Fibroblast of peridontal ligament (primary cell): ENCODE measurements at regions not wholly inside any gene's neighbourhood (a gene's known extent, or its start where the extent isn't known, plus 50 kb on each side); places are given as distances from the start of the nearest gene placed in this dataset.

Experiments used
- DNase-seq: peaks from one replicate; pipeline ENCODE4 v3.0.0-alpha.2; 2010; ENCODE audit errors: extremely low read depth

DNA sequence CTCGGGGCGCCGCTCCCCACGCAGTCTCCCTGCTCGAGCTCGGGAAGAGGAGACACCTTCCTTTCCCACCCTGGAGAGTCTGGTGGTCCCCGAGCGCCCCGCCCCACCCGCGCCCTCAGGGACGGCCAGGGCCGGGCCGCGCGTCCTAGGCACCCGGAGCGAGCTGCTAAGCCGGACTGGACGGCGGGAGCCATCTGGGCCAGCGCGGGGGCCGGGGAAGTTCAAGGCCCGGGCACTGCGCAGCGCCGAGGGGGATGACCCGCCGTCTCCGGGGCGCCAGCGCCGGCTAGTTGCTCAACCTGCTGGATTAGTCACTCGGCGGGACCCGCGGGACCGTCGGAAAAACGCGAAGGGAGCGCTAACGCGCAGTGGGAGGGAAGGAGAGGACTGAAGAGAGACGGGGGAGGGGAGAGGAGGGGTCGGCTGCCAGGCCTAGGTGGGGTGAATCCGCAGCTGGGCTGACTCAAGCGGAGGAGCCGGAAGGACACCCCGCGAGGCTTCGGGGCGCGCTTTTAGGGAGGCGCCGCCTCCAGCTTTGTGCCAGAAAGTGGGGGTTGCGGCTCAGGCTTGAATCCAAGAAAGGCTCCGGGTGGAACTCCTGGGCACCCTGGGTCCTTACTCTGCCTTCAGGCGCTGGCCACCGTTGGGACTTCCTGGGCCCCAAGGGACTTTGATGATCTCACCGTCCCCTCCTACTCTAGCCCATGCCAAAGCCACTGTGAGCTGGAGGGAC is 75.7 kb upstream of the FOXP4 start:
- no peak for DNase-seq

DNA sequence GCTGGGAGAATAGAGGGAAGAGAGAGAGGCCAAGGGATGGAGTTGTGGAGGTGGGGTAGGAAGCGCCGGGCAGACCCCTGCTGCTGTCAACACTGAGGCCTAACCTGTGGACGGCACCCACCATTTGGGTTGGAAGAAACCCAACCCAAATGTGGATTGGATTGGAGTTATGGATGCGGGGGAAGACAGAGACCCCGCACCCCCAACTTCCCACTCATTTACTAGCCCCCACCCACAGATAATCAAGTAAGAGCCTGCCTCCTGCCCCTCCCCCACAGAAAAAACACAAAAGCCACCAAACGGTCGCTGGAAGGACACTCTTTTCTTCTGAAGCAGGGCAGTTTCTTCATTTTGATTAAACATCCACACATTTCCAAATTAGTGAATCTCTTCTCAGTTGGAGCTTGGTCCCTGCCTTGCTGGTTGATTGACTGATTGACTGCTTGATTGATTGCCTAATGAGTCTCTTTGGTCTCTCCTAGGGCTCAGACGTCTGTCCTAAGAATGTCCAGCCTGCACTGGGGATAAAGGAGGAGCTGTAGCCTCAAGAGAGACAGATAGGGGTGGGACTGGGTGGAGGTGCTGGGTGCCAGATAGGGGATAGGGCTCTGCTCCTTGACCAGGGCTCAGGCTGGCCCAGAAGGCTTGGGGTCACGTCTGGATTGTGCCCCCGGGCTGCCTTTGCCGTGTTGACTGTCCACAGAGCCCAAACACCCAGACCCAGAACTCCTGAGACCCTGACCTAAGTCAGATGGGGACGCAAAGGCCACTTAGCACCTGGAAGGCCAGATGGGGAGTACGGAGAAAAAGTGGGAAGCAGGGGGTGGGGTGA is 74.9 kb upstream of the FOXP4 start:
- no peak for DNase-seq

DNA sequence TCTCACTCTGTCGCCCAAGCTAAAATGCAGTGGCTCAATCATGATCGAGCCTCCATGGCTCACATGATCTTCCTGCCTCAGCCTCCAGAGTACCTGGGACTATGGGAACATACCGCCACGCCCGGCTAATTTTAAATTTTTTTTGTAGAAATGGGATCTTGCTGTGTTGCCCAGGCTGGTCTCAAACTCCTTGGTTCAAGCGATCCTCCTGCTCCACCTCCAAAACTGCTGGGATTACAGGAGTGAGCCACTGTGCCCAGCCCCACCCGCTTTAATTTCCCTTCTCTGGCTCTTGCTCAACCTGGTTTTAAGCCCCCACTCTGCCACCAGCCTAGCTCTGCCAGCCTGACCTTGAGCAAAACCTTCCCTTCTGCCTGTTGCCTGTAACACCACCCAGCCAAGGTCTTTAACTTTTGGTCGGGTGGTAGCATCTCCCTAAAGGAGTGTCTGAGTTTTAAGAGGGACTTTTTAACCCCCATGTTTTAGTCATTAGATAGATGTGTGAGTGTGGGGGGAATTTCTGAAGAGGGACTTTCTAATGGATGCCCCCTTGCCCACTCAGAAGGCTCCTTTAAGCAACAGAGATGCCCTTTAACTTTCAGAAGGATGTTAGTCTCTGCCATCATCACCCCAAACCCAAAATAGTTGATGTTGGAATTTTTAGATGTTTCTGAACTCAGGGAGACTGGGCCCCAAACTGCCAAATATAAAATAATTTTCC is 71.8 kb upstream of the FOXP4 start:
- no peak for DNase-seq

DNA sequence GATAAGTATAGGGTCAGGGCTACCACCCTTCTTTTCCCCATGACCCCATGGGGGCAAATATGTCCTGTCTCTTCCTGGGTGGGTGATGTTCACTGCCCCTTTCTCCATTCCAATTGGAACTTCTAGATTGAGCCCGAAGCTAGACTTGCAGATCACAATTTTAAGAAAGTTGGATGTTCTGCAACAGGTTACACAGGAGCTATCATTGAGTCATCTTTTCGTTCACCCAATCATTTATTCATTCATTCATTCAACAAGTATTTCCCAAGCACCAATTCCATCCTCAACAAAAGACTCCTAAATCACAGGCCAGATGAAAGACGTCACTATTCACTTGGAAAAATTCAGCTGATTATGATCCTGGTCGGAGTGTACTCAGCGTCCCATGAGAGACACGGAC is 71.0 kb upstream of the FOXP4 start:
- DNase-seq: no peak

DNA sequence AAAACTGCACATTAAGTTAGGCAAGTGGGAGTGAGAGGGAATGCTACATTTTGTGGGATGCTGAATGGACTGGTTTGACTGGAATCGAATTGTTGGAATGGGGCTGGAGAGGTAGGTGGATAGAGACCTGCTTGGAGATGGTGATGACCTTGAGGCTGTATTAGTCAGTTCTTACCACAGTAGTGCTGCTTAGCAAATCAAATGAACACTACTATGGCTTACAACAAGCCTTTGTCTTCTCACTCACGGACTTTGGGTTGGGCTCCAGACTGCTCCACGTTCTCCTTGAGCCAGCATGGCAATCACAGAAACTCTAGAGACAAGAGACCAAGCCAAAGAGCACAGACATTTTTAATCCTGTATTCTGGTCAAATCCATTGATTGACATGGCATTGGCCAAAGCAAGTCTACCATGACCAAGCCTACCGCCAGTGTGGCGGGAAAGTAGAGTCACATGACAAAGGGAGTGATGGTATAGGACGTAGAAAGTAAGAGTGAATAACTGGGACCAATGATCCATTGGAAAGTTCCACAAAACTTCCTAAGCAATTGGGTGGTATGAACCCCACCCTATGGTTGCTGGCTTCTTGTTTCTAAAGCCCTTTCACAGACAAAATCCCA is 70.3 kb upstream of the FOXP4 start:
- no peak for DNase-seq

DNA sequence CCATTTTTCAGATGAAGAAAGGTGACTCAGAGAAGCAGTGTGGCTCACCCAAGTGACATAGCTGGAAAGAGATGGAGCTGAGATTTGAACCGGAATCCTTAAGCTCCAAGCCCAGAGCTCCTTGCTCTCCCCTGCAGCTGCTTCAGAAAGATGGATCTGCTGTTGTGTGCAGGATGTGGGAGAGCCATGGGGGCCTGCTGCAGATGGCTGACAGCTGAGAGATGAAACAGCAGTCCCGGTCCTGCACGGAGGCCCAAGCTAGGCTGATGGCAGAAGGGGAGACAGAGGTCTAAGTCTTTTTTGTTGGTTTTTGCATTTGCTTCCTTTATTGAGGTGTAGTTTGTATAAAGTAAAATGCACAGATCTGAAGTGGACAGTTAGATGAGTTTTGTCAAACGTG is 69.8 kb upstream of the FOXP4 start:
- no peak for DNase-seq

DNA sequence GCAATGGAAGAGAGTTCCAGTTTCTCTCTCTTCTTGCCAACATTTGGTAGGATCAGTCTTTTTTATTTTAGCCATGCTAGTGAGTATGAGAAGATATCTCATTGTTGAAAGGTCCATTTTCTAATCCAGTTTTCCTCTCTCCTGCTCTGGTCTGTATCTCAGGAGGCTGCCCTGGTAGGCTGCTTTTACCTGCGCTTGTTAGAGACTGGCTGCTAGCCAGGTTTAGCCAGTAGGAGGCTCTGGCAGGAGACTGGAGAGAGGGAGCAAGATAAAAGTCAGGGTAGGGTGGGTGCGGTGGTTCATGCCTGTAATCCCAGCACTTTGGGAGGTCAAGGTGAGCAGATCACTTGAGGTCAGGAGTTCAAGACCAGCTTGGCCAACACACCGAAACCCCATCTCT is 68.6 kb upstream of the FOXP4 start:
- no peak for DNase-seq

DNA sequence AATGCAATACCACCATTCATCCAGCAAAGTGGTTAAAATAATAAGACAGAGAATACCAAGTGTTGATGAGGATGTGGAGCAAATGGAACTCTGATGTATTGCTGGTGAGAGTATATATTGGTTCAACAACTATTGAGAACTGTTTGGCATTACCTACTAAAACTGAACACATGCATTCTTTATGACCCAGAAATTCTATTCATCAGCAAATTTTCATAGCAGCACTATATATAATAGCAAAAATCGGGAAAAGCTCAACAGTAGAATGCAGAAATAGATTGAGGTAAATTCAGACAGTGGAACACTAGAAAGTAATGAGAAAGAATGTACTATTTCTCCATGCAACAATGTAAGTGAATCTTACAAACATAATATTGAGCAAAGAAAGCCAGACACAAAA is 62.2 kb upstream of the FOXP4 start:
- no peak for DNase-seq

DNA sequence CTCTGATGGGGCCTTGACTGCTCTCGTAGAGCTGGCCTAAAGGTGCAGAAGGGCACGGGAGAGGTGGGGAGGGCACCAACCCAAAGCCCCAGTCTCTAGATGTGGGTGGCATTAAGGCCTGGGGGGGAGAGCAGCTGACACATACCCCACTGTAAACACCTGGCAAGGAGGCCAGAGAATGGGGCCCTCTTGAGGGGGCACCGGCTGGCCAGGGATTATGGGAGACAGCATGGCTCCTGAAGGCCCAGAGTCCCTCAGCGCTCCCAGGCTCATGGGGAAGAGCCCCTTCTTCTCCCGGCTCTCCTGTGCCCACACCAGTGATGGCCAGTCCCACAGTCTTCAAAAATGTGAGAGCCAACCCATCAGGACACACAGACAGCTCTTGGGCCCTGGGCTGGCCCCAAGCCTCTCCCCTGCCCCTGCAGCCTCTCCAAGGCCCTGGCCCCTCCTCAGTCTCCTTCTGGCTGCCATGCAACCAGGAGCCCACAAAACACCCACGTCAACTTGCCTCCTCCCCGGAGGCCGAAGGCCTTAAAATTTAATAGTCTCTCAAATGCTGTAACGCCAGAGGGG is 58.2 kb upstream of the FOXP4 start:
- no peak for DNase-seq

DNA sequence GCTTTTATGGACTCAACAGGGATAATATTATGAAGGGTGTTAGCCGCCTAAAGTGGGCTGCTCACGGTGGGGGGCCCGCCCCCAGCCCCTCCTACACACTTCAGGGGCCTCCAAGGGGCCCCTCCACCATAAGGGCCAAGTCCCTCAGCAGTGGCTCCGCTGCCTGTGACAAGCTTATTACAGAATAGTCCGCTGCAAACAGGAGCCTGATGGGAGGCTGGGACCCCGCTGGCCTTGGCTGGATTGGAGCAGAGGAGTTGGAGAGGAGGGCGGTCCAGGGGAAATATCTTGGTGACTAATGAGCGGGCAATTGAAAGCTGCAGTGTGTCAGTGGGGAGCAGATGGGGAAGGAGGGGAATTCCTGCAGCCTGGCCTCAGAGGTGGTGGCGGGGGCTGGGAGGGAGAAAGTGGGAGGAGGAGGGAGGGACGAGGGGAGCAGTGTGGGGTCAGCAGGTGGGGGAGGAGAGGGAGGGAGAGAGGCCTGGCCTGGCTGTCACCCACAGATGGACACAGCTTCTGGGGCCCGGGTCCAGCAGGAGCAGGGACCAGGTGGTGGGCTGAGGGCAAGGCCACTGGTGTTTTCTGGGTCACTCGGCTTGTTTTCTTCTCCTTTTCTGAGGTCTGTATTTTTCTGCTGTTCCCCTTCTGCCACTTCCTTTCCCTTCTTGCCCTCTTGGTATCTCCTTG is 57.6 kb upstream of the FOXP4 start:
- no peak for DNase-seq

DNA sequence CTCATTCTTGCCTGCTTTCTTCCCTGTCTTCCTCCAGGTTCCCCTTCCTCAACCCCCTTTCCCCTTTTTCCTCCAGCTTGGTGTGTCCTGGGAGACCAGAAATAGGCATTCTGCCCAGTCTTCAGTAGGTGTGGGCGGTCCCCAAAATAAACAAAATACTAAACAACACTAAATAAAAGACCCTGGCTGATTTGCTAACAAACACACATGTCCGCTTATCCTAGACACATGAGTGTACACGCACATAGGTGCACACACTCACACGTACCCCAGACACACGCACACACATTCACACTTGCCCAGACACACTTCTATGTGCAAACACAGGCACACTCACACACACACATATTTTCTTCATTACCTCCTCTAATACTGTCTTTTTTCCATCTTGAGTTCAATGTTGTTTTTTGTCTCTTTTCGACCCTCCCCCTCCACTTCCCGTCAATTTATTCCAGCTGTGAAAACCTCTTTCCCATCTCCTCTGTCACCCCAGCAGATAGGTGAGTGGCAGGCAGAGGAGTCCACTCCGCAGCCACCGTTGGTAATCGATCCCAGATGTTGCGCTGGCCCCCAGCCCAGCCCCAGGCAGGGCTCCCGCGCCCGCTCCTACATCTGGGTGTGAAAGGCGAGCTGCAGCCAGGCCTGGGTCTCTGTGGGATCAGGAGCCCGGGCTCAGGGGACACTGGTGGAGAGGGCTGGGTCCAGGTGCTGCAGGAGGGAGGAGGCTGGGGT is 56.9 kb upstream of the FOXP4 start:
- peak; percentile 5 for DNase-seq

DNA sequence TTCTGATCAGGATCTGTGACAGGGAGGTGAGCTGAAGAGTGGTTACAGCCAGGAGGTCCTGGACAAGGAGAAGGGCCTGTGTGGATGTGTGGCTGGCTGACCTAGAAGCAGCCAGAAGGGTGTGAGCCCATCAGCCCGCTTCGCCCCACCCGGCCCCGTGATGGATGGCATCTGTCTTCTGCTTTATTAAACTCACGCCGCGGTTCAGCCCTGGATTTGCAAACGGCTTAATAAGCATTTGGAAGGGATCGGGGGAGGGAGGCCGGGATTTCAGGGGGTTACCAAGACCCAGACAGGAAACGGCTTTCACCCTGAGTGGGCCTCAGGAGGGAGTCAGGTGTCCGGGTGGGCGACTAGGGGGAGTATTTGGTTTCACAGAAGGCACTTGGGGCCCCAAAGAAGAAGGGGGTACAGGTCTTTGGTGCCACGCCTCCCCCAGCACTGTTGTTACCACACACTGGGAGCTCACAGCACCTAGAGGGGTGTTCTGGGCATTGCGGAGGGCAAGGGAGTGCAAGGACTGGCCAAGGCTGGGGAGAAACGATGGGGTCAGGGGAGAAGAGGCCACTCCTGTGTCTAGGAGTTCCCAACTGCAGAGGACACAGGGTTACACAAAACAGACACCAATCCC is 53.8 kb upstream of the FOXP4 start:
- DNase-seq: no peak

DNA sequence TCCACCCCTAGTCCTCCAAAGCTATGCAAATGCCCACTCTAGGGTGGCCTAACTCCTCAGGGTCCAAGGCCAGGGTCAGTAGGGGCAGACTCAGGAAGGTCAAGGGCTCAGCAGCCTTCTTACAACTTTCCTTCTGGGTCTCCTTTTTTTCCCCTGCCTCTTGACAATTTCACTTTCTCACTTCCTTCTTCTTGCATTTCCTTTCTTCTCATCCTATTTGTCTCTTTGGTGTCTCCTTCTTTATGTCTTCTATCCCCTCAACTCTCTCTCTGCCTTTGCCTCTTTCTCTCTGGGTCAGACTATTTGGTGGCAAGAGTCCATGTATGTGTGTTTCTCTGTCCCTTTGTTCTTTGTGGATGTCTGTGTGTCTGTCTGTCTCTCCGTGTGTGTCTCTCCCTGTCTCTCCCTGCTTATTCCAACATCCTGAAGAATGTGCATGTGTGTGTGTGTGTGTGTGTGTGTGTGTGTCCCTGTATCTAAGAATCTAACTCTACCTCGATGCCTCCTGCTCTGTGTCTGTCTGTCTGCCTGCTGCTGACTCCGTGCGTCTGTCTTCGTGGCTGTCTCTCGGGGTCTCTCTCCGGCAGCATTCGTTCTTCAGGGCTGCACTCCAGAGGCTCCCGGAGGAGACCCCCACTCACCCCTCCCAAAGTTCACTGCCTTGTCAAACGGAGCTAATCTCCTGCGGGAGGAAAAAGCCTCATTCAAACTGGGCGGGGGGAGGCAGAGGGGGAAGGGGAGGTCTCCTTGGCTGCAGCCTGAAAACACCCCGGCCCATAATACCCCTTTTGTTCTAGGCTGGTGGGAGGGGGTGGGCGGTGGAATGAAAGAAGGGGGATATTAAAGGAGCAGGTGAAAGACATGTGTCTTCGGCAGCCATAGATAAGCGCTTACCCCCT is 51.7 kb upstream of the FOXP4 start:
- DNase-seq: no peak
